ENCODE measurements at regions not wholly inside any gene's neighbourhood (a gene's known extent, or its start where the extent isn't known, plus 50 kb on each side); places are given as distances from the start of the nearest gene placed in this dataset.

GRCh38 chr12:113683574-113683973, 211.9 kb upstream of the LHX5 start:
- TF ChIP-seq CTCF (IDR thresholded peaks at IDR 0.05; ENCODE audit: low read depth, low read length, missing control alignments): no peak
- no peak overlapping the region for H3K27ac ChIP-seq
- no peaks in the 10 kb centered on the region for H3K27me3 ChIP-seq (replicated peaks)
- no peak for DNase-seq
- in situ Hi-C loops (cut with HindIII; ENCODE audit: low pct_ligation_motif_present, low sequenced_read_pairs): no loop called here
- no peaks in the 10 kb centered on the region for H3K36me3 ChIP-seq (replicated peaks)
- no peak overlapping the region for H3K4me3 ChIP-seq (ENCODE audit: low read depth, low read length)

DNA sequence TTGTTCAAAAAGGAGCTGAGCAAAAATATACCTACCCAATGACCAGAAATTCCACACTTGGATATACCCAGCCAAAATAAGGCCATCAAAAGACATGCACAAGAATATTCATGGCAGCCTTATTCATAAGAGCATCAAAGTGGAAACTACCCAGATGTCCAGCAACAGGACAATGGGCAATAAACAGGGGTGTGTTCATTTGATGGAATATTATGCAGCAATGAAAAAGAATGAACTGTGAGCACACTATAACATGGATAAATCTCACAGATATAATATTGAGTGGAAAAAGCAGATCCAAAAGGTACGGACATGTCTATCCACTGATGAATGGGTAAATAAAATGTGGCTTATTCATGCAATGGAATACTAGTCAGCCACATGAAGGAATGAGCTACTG, 209.2 kb upstream of the LHX5 start:
- DNase-seq: no peak
- in situ Hi-C loops (cut with HindIII; ENCODE audit: low pct_ligation_motif_present, low sequenced_read_pairs): no loop called here
- no peak overlapping the region for H3K4me3 ChIP-seq (ENCODE audit: low read depth, low read length)
- no peaks in the 10 kb centered on the region for H3K27me3 ChIP-seq (replicated peaks)
- H3K36me3 ChIP-seq (replicated peaks): no peaks in the 10 kb centered on the region
- TF ChIP-seq CTCF (IDR thresholded peaks at IDR 0.05; ENCODE audit: low read depth, low read length, missing control alignments): no peak
- no peak overlapping the region for H3K27ac ChIP-seq

DNA sequence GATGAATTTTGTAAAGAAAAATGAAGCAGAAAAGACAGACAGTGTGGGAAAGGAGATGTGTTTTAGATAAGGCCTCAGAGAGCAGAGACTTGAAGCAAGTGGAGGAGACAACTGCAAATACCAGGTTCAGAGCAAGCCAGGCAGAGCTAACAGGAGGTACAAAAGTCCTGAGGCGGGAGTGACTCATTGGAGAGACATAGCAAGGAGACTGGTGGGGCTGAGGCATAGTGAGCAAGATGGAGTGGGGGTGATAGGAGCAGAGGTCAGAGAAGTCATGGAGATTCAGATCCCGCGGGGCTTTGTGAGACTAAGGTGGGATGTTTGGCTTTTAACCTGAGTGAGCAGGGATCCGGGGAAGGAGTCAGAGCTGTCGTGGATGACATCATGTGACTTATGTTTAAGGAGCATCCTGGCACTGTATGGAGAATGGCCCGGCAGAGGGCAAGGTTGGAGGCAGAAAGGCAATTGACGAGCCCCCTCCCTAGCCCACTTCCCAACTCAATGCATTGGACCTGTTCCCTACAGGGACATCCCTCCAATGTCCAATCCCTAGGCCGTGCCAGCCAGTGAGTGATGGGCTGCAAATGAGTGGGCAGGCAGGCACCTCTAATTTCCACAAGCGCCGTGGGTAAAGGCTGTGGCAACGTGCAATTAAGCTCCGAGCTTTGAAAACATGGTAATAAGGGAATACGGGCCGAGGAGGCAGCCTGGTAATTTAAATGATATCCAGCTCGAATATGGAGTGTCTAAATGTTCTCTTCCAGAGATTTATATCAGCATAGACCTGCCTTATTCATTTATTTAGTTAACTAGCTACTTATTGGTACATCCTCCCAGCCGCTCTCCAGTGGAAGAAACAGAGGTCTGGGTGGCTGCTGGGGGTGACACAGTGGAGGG, 206.8 kb upstream of the LHX5 start:
- in situ Hi-C loops (cut with HindIII; ENCODE audit: low pct_ligation_motif_present, low sequenced_read_pairs): no loop called here
- H3K4me3 ChIP-seq (ENCODE audit: low read depth, low read length): no peak overlapping the region
- no peak for TF ChIP-seq CTCF (IDR thresholded peaks at IDR 0.05; ENCODE audit: low read depth, low read length, missing control alignments)
- DNase-seq: no peak
- no peak overlapping the region for H3K27ac ChIP-seq
- H3K27me3 ChIP-seq (replicated peaks): peaks cover 2% of the 10 kb centered on the region
- no peaks in the 10 kb centered on the region for H3K36me3 ChIP-seq (replicated peaks)

GRCh38 chr12:113676547-113676946, 204.9 kb upstream of the LHX5 start:
- Histone ChIP-seq H3K36me3 (replicated peaks) (no peaks in the 10 kb centered on the region), H3K27me3 (replicated peaks) (peaks cover 2% of the 10 kb centered on the region), H3K27ac (no peak overlapping the region), H3K4me3 (ENCODE audit: low read depth, low read length) (no peak overlapping the region)
- no peak for DNase-seq
- TF ChIP-seq CTCF (IDR thresholded peaks at IDR 0.05; ENCODE audit: low read depth, low read length, missing control alignments): no peak
- in situ Hi-C loops (cut with HindIII; ENCODE audit: low pct_ligation_motif_present, low sequenced_read_pairs): no loop called here

- Histone ChIP-seq H3K27me3 (replicated peaks) (peaks cover 2% of the 10 kb centered on the region), H3K4me3 (ENCODE audit: low read depth, low read length) (no peak overlapping the region), H3K36me3 (replicated peaks) (no peaks in the 10 kb centered on the region), H3K27ac (no peak overlapping the region)
- in situ Hi-C loops (cut with HindIII; ENCODE audit: low pct_ligation_motif_present, low sequenced_read_pairs): no loop called here
- DNase-seq: no peak
- no peak for TF ChIP-seq CTCF (IDR thresholded peaks at IDR 0.05; ENCODE audit: low read depth, low read length, missing control alignments)
Measured at GRCh38 chr12:113676117-113676516, 204.4 kb upstream of the LHX5 start.

- no peak for DNase-seq
- TF ChIP-seq CTCF (IDR thresholded peaks at IDR 0.05; ENCODE audit: low read depth, low read length, missing control alignments): no peak
- H3K36me3 ChIP-seq (replicated peaks): no peaks in the 10 kb centered on the region
- H3K27me3 ChIP-seq (replicated peaks): peaks cover 2% of the 10 kb centered on the region
- in situ Hi-C loops (cut with HindIII; ENCODE audit: low pct_ligation_motif_present, low sequenced_read_pairs): no loop called here
- no peak overlapping the region for H3K27ac ChIP-seq
- H3K4me3 ChIP-seq (ENCODE audit: low read depth, low read length): no peak overlapping the region
Measured at GRCh38 chr12:113674996-113675395, 203.3 kb upstream of the LHX5 start.

Measured in brain microvascular endothelial cell (primary cell).